B cell (primary cell): ENCODE measurements at regions not wholly inside any gene's neighbourhood (a gene's known extent, or its start where the extent isn't known, plus 50 kb on each side); places are given as distances from the start of the nearest gene placed in this dataset.

ENCODE experiments used
- CTCF ChIP-seq: fragments of 200-600 bp; IDR thresholded peaks from one replicate; pipeline ENCODE4 v1.8.0; 2022; ENCODE audit warnings: antibody characterized with exemption, mild to moderate bottlenecking
- EZH2 ChIP-seq: IDR thresholded peaks from 2 replicates; pipeline ENCODE4 v1.6.1; 2012; ENCODE audit warnings: borderline replicate concordance, low read depth, mild to moderate bottlenecking, moderate library complexity, low read length; ENCODE audit not compliant: insufficient read depth, poor library complexity, severe bottlenecking

GRCh38 chr13:40422588-40423235 lies 243.7 kb downstream of the FOXO1 start:
- no peak for TF ChIP-seq CTCF
- no peak for TF ChIP-seq EZH2
